Sigmoid colon (tissue), 6 donors: ENCODE measurements at regions not wholly inside any gene's neighbourhood (a gene's known extent, or its start where the extent isn't known, plus 50 kb on each side); places are given as distances from the start of the nearest gene placed in this dataset.

Source experiments
- DNase-seq: peaks from one replicate; pipeline ENCODE4 v3.0.0-alpha.2; 2019
- H3K27ac ChIP-seq, 4 donors: fragments of 200-600 bp; sonication (generic); one replicate each; pipeline ENCODE4 v1.5.1; 2016 to 2019; ENCODE audit warnings: mild to moderate bottlenecking in 1 of 4
- H3K27me3 ChIP-seq, 3 donors: fragments of 200-600 bp; sonication (generic); one replicate each; pipeline ENCODE4 v1.5.1; 2019; ENCODE audit warnings: mild to moderate bottlenecking in 1 of 3
- H3K36me3 ChIP-seq, 4 donors: fragments of 200-600 bp; sonication (generic); one replicate each; pipeline ENCODE4 v1.5.1; 2016 to 2019
- H3K4me1 ChIP-seq, 4 donors: fragments of 200-600 bp; sonication (generic); one replicate each; pipeline ENCODE4 v1.5.1; 2017 to 2019
- H3K4me3 ChIP-seq, 4 donors: fragments of 200-600 bp; sonication (generic); one replicate each; pipeline ENCODE4 v1.5.1; 2017 to 2019; ENCODE audit warnings: mild to moderate bottlenecking in 2 of 4, moderate library complexity in 1 of 4
- H3K9me3 ChIP-seq, 4 donors: fragments of 200-600 bp in 3 of 4; sonication (generic) in 3 of 4; one replicate each; pipeline versions ENCODE4 v1.5.1 to v1.6.1; 2013 to 2019
- CTCF ChIP-seq, 4 experiments: fragments of 450-650 bp in 3 of 4; fragments of 200-600 bp in 1 of 4; IDR thresholded peaks; one replicate each; pipeline ENCODE4 v1.5.1; 2016 to 2019; ENCODE audit warnings: antibody characterized with exemption in 4 of 4, mild to moderate bottlenecking in 3 of 4, moderate library complexity in 2 of 4
- EP300 ChIP-seq, 4 donors: sonication (generic); formaldehyde crosslinking; IDR thresholded peaks; one replicate each; pipeline ENCODE4 v1.6.1; 2017; ENCODE audit warnings: antibody characterized with exemption in 4 of 4
- POLR2A ChIP-seq, 2 donors: fragments of 450-650 bp; IDR thresholded peaks; one replicate each; pipeline ENCODE4 v1.6.1; 2016; ENCODE audit warnings: antibody characterized with exemption in 2 of 2, mild to moderate bottlenecking in 2 of 2, moderate library complexity in 2 of 2
- POLR2AphosphoS5 ChIP-seq, 4 donors: sonication (generic); formaldehyde crosslinking; IDR thresholded peaks; one replicate each; pipeline ENCODE4 v1.6.1; 2017; ENCODE audit warnings: antibody characterized with exemption in 4 of 4
- WGBS, 2 donors: extraction: QIAGEN DNeasy Blood & Tissue Kit; methylation state at CpG; one replicate each; pipeline ENCODE4 v1.1.7; 2013; 5-methylcytosine and 5-hydroxymethylcytosine counted together
- intact Hi-C: fragments of 100-400 bp; cut with DNase I; formaldehyde crosslinking; loops from one replicate; pipeline ENCODE4 v1.15.1; 2023
- donor health status: healthy with polysubstance abuse.
- donor health status: healthy.

GRCh38 chr4:13955551-13955950 lies 328.0 kb upstream of the BOD1L1 start:
- H3K4me3 ChIP-seq = no peak overlapping the region

GRCh38 chr4:13956947-13957346 lies 329.4 kb upstream of the BOD1L1 start:
- Histone ChIP-seq H3K4me1 (peaks cover 0 to 4% (median 0%) of the 10 kb centered on the region in 4 donors), H3K9me3 (no peaks in the 10 kb centered on the region), H3K27me3 (no peaks in the 10 kb centered on the region), H3K36me3 (no peaks in the 10 kb centered on the region), H3K27ac (no peak overlapping the region), H3K4me3 (no peak overlapping the region)
- TF ChIP-seq CTCF (IDR thresholded peaks at IDR 0.05) (no peak), POLR2AphosphoS5 (IDR thresholded peaks at IDR 0.05) (no peak)
- intact Hi-C loops = no loop called here
- DNase-seq = no peak
- WGBS, 2 donors = 60 to 81% methylated on average over 2 of the region's 2 CpGs

More at GRCh38 chr4:13955551-13955950, 328.0 kb upstream of the BOD1L1 start:
- Histone ChIP-seq H3K4me1 (peaks cover 0 to 4% (median 0%) of the 10 kb centered on the region in 4 donors), H3K27ac (no peak overlapping the region), H3K36me3 (no peaks in the 10 kb centered on the region), H3K27me3 (no peaks in the 10 kb centered on the region), H3K9me3 (no peaks in the 10 kb centered on the region)
- 93 to 97% methylated on average over 7 of the region's 7 CpGs for WGBS, 2 donors
- no peak for DNase-seq
- TF ChIP-seq POLR2AphosphoS5 (IDR thresholded peaks at IDR 0.05) (no peak), CTCF (IDR thresholded peaks at IDR 0.05) (no peak), EP300 (IDR thresholded peaks at IDR 0.05) (no peak), POLR2A (IDR thresholded peaks at IDR 0.05) (no peak)
- intact Hi-C loops = no loop called here

- intact Hi-C loops = no loop called here
- no peak overlapping the region for H3K27ac ChIP-seq
- TF ChIP-seq EP300 (IDR thresholded peaks at IDR 0.05) = no peak
- TF ChIP-seq POLR2AphosphoS5 (IDR thresholded peaks at IDR 0.05) = no peak
- TF ChIP-seq CTCF (IDR thresholded peaks at IDR 0.05) = no peak
- no peak for TF ChIP-seq POLR2A (IDR thresholded peaks at IDR 0.05)
- WGBS, 2 donors = 74 to 77% methylated on average over 5 of the region's 5 CpGs
- H3K4me1 ChIP-seq = peaks cover 0 to 4% (median 0%) of the 10 kb centered on the region in 4 donors
- H3K27me3 ChIP-seq = no peaks in the 10 kb centered on the region
- no peaks in the 10 kb centered on the region for H3K9me3 ChIP-seq
- no peaks in the 10 kb centered on the region for H3K36me3 ChIP-seq
- DNase-seq = no peak
- H3K4me3 ChIP-seq = no peak overlapping the region
Observed at GRCh38 chr4:13957871-13958270, 330.3 kb upstream of the BOD1L1 start.

DNA sequence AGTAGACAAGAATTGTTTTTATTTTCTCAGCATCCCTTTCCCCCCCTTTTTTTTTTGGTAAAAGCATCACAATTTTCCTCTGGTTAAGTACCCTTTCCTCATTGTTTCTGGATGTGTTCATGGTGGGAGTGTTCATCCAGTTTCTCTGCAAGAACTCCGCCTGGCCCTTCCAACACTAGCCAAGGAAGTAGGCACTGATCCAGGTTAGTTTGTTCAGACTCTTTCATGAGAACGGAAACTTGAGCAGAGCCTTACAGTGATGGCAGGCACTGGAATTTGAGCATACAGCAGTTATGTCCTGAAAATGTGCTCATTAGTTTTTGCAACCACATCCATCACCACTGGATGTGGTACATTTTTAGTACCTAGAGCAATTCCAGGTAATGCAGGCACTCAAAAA lies 336.1 kb upstream of the BOD1L1 start:
- Histone ChIP-seq H3K9me3 (no peaks in the 10 kb centered on the region), H3K4me3 (no peak overlapping the region), H3K27ac (no peak overlapping the region), H3K4me1 (peaks cover 0 to 2% (median 0%) of the 10 kb centered on the region in 4 donors), H3K27me3 (no peaks in the 10 kb centered on the region), H3K36me3 (no peaks in the 10 kb centered on the region)
- intact Hi-C loops = no loop called here
- no peak for DNase-seq
- 80 to 87% methylated on average over 2 of the region's 2 CpGs for WGBS, 2 donors
- TF ChIP-seq POLR2A (IDR thresholded peaks at IDR 0.05) (no peak), CTCF (IDR thresholded peaks at IDR 0.05) (no peak), POLR2AphosphoS5 (IDR thresholded peaks at IDR 0.05) (no peak), EP300 (IDR thresholded peaks at IDR 0.05) (no peak)
